Limb (tissue), 2 donors: ENCODE measurements at regions not wholly inside any gene's neighbourhood (a gene's known extent, or its start where the extent isn't known, plus 50 kb on each side); places are given as distances from the start of the nearest gene placed in this dataset.
"Not testable (repeated sequence)": the region's sequence is repeated elsewhere in the genome, so short reads cannot be mapped to it uniquely, and the experiment has no call there.

ENCODE experiments used
- DNase-seq, 2 donors: peaks; one replicate each; pipeline ENCODE4 v3.0.0-alpha.2; 2016; ENCODE audit errors: extremely low spot score in 2 of 2

DNA sequence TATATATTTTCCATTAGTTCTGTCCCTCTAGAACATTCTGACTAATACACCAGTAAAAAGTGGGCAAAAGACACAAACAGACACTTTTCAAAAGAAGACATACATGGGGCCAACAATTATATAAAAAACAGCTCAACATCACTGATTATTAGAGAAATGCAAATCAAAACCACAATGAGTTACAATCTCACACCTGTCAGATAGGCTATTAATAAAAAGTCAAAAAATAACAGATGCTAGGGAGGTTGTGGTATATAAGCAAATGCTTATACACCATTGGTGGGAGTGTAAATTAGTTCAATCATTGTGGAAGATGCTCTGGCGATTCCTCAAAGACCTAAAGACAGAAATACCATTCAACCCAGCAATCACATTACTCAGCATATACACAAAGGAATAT, 1707.8 kb downstream of the GRIK2 start:
- DNase-seq = no peak

GRCh38 chr6:103092414-103092813, 1698.9 kb downstream of the GRIK2 start:
- DNase-seq = not testable (repeated sequence)

DNA sequence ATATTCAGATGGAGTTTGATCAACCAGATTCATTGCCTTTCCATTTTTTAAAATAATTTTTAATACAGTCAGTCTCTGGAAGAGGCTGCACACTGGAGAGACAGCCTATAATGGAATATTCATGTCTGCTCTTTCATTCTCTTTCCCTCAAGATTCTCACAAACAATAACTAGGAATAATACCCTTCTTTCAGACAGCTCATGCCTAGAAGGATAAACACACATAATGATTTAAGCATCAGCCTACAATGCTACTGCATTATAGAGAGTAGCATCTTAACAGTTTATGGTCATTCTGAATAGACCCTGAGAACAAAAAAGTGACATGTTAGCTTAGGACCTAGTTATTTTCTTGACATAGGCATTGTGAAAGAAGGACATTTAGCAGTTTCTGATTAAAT, 1692.3 kb downstream of the GRIK2 start:
- no peak for DNase-seq

DNA sequence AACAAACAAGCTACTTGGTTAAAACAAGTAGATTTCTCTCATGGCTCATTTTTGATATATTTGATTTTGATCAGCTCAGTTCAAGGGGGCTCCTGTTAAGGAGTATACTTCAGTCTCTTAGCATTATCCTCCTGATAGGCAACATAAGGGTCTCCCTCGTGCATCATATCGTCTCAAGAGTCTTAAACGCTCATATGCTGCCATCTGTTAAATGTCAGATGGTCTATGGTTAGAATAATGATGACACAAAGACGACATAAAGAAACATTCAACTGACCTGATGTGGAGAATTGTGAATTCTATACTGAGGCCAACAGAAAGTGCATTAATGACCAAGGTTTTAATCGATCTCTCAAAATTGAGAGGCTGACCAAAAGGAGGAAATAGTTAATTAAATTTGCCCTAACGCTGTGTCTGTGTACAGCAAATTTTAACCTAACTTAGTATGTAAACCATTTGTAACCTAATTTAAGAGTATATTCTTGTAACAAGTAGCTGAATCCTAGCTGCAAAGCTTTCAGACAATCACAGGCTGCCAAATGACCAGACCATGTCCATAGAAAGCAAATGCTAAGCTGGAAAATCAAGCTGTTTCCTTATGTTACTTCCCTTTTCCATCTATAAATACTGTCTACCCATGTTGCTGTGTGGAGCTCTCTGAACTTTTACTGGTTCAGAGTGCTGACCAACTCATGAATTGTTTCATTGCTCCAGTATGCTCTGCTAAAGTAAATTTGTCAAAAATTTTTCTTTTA, 1688.5 kb downstream of the GRIK2 start:
- DNase-seq = no peak

GRCh38 chr6:103081126-103081525, 1687.6 kb downstream of the GRIK2 start:
- DNase-seq = no peak

- no peak for DNase-seq
Measured at GRCh38 chr6:103080497-103080896, 1687.0 kb downstream of the GRIK2 start.

DNA sequence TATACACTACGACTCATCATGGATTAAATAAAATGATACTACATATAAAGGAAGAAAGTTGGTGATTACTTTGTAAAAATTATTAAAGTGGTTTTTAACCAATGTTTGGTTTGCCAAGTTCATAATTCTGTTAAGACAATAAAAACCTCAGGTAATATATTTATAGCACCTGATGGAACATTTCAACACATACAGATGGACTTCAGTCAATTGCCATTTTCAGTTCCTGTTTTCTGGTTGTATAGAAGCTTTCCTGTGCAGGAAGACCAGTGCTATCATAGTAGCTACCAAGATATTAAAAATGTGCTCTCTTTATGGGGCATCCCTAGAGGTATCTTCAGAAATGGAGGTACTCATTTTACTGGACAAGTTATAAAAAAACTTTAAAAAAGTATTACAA, 1686.4 kb downstream of the GRIK2 start:
- DNase-seq = no peak

DNA sequence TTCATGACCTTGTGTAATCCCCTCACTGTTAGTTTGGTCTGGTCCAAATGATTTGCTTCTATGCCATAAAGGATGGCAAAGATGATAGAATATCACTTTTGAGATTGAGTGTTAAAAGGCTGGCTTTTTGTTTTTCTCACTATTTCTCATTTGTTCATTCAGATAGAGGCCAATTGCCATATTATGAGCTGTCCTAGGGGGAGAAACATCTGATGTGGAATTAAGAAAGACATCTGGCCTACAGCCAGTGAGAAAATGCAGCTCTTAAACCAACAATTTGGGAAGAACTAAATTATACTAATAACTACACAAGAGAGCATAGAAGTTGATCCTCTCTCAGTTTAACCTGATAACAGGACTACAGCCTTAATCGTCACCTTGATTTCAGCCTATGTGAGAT, 1668.6 kb downstream of the GRIK2 start:
- DNase-seq = no peak

DNA sequence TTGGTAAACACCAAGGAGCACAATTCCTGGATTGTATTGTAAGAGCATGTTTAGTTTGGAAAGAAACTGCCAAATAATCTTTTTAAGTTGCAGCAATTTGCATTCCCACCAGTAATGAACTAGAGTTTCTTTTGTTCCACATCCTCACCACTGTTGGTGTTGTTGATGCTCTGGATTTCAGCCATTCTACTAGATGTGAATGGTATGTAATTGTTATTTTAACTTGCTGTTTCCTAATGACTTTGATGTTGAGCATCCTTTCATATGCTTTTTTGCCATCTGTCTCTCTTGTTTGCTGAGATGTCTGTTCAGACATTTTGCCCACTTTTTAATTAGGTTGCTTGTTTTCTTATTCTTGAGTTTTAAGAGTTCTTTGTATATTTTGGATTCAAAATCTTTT, 1654.1 kb downstream of the GRIK2 start:
- no peak for DNase-seq

DNA sequence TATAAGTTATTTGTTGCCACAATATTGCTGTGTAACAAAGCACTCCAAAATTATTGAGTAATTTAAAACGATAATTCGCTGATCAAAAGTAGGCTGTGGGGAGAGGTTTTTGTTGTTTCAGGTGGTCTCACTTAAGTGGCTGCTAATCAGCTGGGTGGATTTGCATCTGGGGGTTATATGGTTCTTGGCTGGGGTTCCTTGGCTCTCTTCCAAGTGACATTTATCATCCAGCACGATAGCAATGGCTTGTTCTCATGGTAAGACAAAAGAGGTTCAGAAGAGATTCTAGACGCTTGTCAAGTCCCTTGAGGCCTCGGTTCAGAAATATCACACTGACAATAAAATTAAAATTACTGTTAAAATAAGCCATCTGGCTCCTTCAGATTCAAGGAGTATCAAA, 1648.8 kb downstream of the GRIK2 start:
- DNase-seq = no peak

- DNase-seq = no peak
Measured at GRCh38 chr6:103036846-103037245, 1643.3 kb downstream of the GRIK2 start.

DNA sequence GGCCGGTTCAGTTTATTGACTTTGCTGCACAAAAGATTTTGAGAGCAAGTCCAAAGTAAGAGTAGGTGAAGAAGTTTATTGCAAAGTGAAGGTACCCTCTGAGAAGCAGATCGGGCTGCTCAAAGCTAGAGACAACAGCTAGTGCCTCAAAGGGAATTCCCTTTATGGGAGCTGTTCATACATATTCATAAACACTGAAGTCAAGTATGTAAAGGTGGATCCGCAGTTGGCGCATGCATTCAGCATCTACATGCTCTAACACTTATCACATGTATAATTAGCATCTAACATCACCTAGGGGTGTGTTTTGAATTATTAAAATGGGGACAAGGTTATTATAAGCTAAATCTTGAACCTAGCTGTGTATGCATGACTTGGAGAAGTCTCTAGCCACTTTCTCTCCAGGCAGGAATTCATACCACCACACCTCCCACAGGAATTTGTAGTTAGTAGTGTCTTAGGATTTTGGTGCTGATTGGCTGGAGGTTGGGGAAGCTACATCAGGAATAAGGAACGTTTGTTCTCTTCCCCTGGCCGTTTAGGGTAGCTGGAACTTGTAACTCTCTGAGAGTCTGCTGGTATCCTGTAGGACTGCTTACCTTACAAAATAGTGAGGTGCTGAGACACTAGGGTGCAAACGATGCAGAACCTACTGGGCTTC, 1633.9 kb downstream of the GRIK2 start:
- DNase-seq = no peak

DNA sequence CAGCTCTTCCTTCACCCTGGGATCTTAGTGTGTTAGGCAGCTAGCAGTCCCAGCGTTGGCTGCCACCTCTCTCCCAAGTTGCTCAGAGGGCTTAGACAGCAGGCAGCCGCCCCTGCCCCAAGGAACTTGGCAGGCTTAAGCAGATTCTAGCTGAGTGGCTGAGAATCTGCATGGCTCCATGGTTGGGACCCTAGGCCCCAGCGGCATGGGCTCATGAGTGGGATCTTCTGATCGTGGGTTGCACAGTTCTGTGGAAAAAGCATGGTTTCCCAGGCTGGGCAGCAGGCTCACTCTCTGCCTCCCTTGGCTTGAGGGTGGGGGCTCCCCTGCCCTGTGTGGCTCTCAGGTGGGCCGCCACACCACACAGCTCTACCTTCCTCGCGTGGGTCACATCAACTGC, 1624.9 kb downstream of the GRIK2 start:
- DNase-seq = no peak

- DNase-seq = no peak
Measured at GRCh38 chr6:103017878-103018277, 1624.4 kb downstream of the GRIK2 start.

DNA sequence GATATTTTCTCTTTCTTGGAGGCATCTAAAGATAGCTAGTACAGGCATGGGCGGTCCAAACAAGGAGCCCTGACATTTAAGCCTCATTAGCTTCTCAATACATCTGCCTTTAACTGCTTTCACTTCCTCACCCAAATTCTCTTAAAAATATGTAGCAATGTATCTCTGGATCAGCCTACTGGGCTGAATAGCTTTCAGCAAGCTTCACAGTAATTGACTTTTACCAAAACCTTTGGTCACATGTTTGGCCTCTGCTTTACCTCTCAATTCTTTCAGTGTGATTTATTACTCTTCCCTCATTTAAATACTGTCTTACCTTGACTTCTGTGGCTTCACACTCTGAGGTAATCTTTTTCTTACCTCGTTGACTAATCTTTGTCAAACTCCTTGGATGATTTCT, 1618.1 kb downstream of the GRIK2 start:
- no peak for DNase-seq

DNA sequence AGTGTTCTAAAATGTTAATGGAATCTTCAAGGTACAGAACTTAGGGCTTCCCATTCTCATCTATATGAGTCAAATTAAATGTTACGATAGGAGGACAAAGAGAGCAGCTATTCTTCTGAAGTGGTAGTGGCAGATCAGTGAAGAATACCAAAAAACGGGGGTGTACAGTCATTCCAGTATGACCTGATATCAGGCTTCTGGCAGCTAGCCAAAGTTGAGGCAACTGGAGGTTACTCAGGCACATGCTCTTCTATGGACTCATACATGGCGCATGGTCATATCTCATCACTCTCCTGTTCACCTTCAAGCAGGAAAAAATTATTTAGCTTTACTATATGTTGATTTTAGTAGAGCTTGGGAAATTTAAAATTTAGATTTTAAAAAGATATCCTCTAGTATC, 1608.8 kb downstream of the GRIK2 start:
- DNase-seq = no peak

GRCh38 chr6:103001724-103002123, 1608.2 kb downstream of the GRIK2 start:
- DNase-seq = no peak

- DNase-seq = no peak
Measured at GRCh38 chr6:103000688-103001087, 1607.2 kb downstream of the GRIK2 start.

DNA sequence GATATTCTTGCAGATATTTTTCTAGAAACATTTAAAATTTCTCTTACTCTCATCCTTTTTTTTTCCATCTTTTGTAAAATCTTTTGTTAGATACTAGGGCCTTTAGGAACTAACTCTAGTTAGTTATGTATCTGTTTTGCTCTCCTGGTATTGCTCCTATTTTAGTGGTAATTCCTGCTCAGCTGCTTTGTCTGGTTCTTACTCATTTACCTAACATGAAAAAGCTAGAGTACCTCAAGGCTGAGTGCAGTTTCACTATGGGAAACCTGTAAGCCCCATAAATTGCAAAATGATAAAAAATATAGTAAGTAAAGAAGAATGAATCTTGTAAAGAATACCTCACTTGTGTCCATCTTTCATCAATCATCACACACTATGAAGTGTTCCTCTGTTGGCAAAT, 1602.0 kb downstream of the GRIK2 start:
- no peak for DNase-seq

DNA sequence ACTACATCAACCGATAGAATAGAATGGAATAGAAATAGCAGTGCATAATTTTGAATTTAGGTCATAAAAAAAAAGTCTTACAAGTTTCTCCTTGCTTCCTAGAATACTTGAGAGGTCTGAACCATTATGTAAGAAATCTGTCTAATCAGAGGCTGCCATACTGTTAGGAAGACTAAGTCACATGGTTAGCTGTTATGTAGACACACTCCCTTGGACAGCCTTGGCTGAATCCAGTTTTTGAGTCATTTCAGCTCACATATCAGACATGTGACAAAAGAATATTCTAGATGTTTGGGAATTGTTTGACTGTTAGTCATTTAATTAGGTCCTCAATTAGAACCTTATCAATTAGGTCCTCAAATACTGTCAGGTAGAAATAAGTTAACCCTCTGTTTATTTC, 1601.4 kb downstream of the GRIK2 start:
- DNase-seq = no peak

GRCh38 chr6:102986086-102986485, 1592.6 kb downstream of the GRIK2 start:
- no peak for DNase-seq

- no peak for DNase-seq
Measured at GRCh38 chr6:102984357-102984756, 1590.8 kb downstream of the GRIK2 start.

- no peak for DNase-seq
Measured at GRCh38 chr6:102981490-102982015, 1588.0 kb downstream of the GRIK2 start.
